WI38 (cell line): ENCODE measurements at regions not wholly inside any gene's neighbourhood (a gene's known extent, or its start where the extent isn't known, plus 50 kb on each side); places are given as distances from the start of the nearest gene placed in this dataset.

ENCODE experiments used
- H3K4me3 ChIP-seq: 2 replicates; pipeline ENCODE4 v1.5.1; 2011; ENCODE audit warnings: low read depth, mild to moderate bottlenecking, control low read depth, low read length
- CTCF ChIP-seq: IDR thresholded peaks from 2 replicates; pipeline ENCODE4 v1.5.1; 2012; ENCODE audit warnings: low read depth, mild to moderate bottlenecking, control low read depth, low read length

GRCh38 chr12:23168459-23168858, 543.5 kb downstream of the ETNK1 start:
- no peak overlapping the region for H3K4me3 ChIP-seq
- no peak for TF ChIP-seq CTCF

GRCh38 chr12:23169012-23169695, 544.2 kb downstream of the ETNK1 start:
- no peak for TF ChIP-seq CTCF
- no peak overlapping the region for H3K4me3 ChIP-seq

DNA sequence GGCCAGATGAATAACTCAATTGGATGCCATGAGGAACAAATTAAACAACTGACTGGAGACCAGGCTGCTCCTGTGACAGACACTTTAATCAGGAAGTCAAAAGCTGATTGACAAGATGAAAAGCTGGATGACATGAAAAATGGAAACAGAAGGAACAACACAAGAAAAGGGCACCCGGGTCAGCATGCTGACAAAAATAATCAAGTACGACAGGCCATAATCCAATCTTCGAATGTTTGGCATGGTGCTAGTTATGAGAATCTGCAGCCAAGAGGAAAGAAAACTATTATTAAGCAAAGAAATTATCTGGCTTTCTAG, 544.7 kb downstream of the ETNK1 start:
- no peak overlapping the region for H3K4me3 ChIP-seq
- TF ChIP-seq CTCF: no peak

- no peak overlapping the region for H3K4me3 ChIP-seq
- TF ChIP-seq CTCF: no peak
Measured at GRCh38 chr12:23174917-23175316, 549.9 kb downstream of the ETNK1 start.

- no peak overlapping the region for H3K4me3 ChIP-seq
- TF ChIP-seq CTCF: no peak
Measured at GRCh38 chr12:23185346-23185745, 560.4 kb downstream of the ETNK1 start.

DNA sequence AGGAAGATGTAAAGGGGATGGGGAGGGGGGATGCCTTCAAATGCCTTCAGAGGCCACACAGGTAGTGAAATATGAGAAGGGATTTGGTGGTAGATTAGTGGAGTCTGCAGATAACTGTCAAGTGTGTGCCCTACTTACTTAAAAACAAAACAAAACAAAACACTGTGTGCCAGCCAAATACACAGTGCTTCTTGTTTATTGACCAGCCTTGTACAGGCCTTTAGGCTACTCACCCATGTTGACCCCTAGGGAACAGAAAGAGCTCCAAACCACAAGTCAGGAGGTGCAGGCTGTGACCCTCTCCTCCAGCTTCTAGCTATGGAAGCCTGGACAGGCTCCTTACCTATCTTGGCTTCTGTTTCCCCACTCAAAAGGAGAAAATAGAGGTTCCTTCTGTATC, 562.0 kb downstream of the ETNK1 start:
- H3K4me3 ChIP-seq: no peak overlapping the region
- TF ChIP-seq CTCF: no peak

DNA sequence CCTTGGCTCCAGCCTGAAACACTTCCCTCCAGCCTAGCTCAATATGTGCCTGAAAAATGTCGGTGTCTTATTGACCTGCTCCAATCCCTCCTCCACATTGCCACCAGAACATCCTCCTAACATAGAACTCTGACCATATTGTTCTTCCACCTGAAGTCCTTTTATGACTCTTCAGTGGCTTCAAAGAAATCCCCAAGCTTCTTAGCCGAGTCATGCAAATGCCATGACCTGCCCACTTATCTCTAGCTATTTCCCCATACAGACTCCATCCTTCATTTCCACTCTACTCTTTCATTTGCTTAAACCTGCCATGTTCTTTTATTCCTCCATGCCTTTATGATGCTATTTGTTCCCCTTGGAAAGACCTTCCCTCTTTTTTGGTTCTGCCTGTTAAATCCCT, 568.6 kb downstream of the ETNK1 start:
- no peak for TF ChIP-seq CTCF
- H3K4me3 ChIP-seq: no peak overlapping the region
